ENCODE measurements at regions not wholly inside any gene's neighbourhood (a gene's known extent, or its start where the extent isn't known, plus 50 kb on each side); places are given as distances from the start of the nearest gene placed in this dataset.

DNA sequence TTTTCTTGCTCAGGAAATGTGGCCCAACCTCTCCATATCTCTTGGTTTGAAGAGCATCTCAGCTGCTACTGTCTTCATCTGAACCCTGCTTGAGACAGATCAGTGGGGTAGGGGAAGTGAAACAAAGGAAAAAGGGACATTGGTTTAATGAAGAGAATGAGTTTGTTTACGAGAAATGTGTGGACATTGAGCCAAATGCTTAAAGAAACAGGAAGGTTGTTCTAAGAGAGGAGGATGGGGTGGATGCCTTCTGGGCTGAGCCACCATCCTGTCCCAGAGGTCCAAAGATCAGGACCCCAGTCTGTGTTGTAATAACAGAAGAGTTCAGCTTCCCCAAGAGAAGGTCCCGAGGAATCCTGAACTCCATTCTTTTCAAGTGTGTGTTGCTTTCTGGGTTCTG is 369.7 kb downstream of the INSC start:
- H2AFZ ChIP-seq (ENCODE audit: low read length), result no peak overlapping the region
- intact Hi-C loops (cut with micrococcal nuclease), result no loop called here
- H3K9ac ChIP-seq (ENCODE audit: low read length), result no peak overlapping the region
- H3K79me2 ChIP-seq (ENCODE audit: low read length), result no peaks in the 10 kb centered on the region
- TF ChIP-seq EZH2 (IDR thresholded peaks at IDR 0.05; ENCODE audit: low read length, unreplicated experiment) (no peak), EZH2phosphoT487 (IDR thresholded peaks at IDR 0.05; ENCODE audit: borderline replicate concordance, low read length) (no peak)
- TF ChIP-seq, protein P1, sequence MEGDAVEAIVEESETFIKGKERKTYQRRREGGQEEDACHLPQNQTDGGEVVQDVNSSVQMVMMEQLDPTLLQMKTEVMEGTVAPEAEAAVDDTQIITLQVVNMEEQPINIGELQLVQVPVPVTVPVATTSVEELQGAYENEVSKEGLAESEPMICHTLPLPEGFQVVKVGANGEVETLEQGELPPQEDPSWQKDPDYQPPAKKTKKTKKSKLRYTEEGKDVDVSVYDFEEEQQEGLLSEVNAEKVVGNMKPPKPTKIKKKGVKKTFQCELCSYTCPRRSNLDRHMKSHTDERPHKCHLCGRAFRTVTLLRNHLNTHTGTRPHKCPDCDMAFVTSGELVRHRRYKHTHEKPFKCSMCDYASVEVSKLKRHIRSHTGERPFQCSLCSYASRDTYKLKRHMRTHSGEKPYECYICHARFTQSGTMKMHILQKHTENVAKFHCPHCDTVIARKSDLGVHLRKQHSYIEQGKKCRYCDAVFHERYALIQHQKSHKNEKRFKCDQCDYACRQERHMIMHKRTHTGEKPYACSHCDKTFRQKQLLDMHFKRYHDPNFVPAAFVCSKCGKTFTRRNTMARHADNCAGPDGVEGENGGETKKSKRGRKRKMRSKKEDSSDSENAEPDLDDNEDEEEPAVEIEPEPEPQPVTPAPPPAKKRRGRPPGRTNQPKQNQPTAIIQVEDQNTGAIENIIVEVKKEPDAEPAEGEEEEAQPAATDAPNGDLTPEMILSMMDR (conservative IDR thresholded peaks at IDR 0.05; ENCODE audit: low read depth, low read length), result no peak
- peaks cover 12% of the 10 kb centered on the region; the same call in 1 of the 2 replicates for H3K9me3 ChIP-seq (ENCODE audit: low read length)
- BruUV-seq (replicated peaks), result no TSS peak
- no peaks in the 10 kb centered on the region for H3K4me1 ChIP-seq (ENCODE audit: insufficient read depth, low read length)
- H4K20me1 ChIP-seq (ENCODE audit: low read length), result no peaks in the 10 kb centered on the region
- POLR2A ChIA-PET (ENCODE audit: unreplicated experiment), result no interaction called here
- H3K27me3 ChIP-seq (ENCODE audit: low read length), result no peaks in the 10 kb centered on the region
- no peaks in the 10 kb centered on the region for H3K9me2 ChIP-seq (replicated peaks; ENCODE audit: low read length)
- DNase-seq (no peak), ATAC-seq (no peak)
- H3F3A ChIP-seq (ENCODE audit: low read length, unreplicated experiment), result no peaks in the 10 kb centered on the region
- H3K4me3 ChIP-seq (ENCODE audit: low read length), result no peak overlapping the region
- H3K4me2 ChIP-seq (ENCODE audit: low read length), result no peak overlapping the region
- H3K36me3 ChIP-seq (ENCODE audit: low read depth, low read length), result no peaks in the 10 kb centered on the region
- H3K27ac ChIP-seq (ENCODE audit: low read length), result no peak overlapping the region
- CTCF ChIA-PET, result no interaction called here

DNA sequence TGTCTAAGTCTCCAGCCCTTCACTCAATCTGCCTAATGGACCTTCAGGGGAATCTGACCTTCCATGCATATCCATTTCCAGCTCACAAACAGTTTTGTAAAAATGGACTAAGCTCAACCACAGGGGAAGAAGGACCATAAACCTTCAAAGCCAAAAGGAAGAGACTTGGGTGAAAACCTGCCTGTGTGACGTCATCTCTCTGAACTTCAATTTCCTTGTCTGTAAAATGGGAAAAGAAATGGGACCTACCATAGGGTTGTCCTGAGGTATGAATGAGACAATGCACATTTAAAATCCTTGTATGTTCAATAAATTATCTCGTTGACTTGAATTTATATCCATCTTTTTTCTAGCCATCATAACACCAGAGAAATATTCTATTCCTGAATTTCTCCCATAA is 370.7 kb downstream of the INSC start:
- H3K4me3 ChIP-seq (ENCODE audit: low read length), result no peak overlapping the region
- H3K36me3 ChIP-seq (ENCODE audit: low read depth, low read length), result no peaks in the 10 kb centered on the region
- CTCF ChIA-PET, result no interaction called here
- H3K27me3 ChIP-seq (ENCODE audit: low read length), result no peaks in the 10 kb centered on the region
- H3K27ac ChIP-seq (ENCODE audit: low read length), result no peak overlapping the region
- TF ChIP-seq EZH2 (IDR thresholded peaks at IDR 0.05; ENCODE audit: low read length, unreplicated experiment) (no peak), EZH2phosphoT487 (IDR thresholded peaks at IDR 0.05; ENCODE audit: borderline replicate concordance, low read length) (no peak)
- TF ChIP-seq, protein P1 (conservative IDR thresholded peaks at IDR 0.05; ENCODE audit: low read depth, low read length), result no peak
- no peaks in the 10 kb centered on the region for H3K9me2 ChIP-seq (replicated peaks; ENCODE audit: low read length)
- no peaks in the 10 kb centered on the region for H3K4me1 ChIP-seq (ENCODE audit: insufficient read depth, low read length)
- no peaks in the 10 kb centered on the region for H3F3A ChIP-seq (ENCODE audit: low read length, unreplicated experiment)
- H3K9me3 ChIP-seq (ENCODE audit: low read length), result peaks cover 12% of the 10 kb centered on the region; the same call in 1 of the 2 replicates
- H4K20me1 ChIP-seq (ENCODE audit: low read length), result no peaks in the 10 kb centered on the region
- intact Hi-C loops (cut with micrococcal nuclease), result no loop called here
- no TSS peak for BruUV-seq (replicated peaks)
- no peak overlapping the region for H2AFZ ChIP-seq (ENCODE audit: low read length)
- H3K4me2 ChIP-seq (ENCODE audit: low read length), result no peak overlapping the region
- DNase-seq, result no peak
- POLR2A ChIA-PET (ENCODE audit: unreplicated experiment), result no interaction called here
- ATAC-seq, result no peak
- H3K9ac ChIP-seq (ENCODE audit: low read length), result no peak overlapping the region
- no peaks in the 10 kb centered on the region for H3K79me2 ChIP-seq (ENCODE audit: low read length)

DNA sequence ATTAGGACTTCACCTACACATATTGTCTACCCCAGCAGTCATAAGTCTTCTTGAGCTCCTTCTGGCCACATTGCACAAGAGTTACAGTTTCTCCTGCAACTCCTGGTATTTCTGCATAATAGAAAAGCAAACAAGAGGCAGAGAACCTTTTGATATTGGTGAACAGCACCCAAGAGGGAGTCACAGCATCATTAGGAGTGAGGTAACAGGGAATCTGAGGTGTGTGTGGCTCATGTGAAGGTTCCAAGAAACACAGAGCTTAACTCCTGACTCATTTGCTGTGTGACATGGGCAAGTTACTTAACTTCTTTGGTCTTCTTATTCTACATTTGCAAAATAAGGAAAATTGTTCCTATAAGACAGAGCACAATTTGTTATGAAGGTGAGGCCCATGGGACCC is 374.6 kb downstream of the INSC start:
- no peaks in the 10 kb centered on the region for H4K20me1 ChIP-seq (ENCODE audit: low read length)
- no peaks in the 10 kb centered on the region for H3K4me1 ChIP-seq (ENCODE audit: insufficient read depth, low read length)
- no peaks in the 10 kb centered on the region for H3K9me2 ChIP-seq (replicated peaks; ENCODE audit: low read length)
- no peaks in the 10 kb centered on the region for H3K79me2 ChIP-seq (ENCODE audit: low read length)
- H3K9ac ChIP-seq (ENCODE audit: low read length), result no peak overlapping the region
- intact Hi-C loops (cut with micrococcal nuclease), result no loop called here
- H3K9me3 ChIP-seq (ENCODE audit: low read length), result 0 out of 2 replicates have a peak, but pooled peaks cover 4% of the 10 kb centered on the region
- TF ChIP-seq EZH2phosphoT487 (IDR thresholded peaks at IDR 0.05; ENCODE audit: borderline replicate concordance, low read length), result no peak
- TF ChIP-seq, protein P1 (conservative IDR thresholded peaks at IDR 0.05; ENCODE audit: low read depth, low read length), result no peak
- no peak for TF ChIP-seq EZH2 (IDR thresholded peaks at IDR 0.05; ENCODE audit: low read length, unreplicated experiment)
- H3K27me3 ChIP-seq (ENCODE audit: low read length), result no peaks in the 10 kb centered on the region
- no peak for DNase-seq
- ChIA-PET CTCF (no interaction called here), POLR2A (ENCODE audit: unreplicated experiment) (no interaction called here)
- H3F3A ChIP-seq (ENCODE audit: low read length, unreplicated experiment), result no peaks in the 10 kb centered on the region
- no peak overlapping the region for H3K4me3 ChIP-seq (ENCODE audit: low read length)
- no peaks in the 10 kb centered on the region for H3K36me3 ChIP-seq (ENCODE audit: low read depth, low read length)
- no TSS peak for BruUV-seq (replicated peaks)
- ATAC-seq, result no peak
- no peak overlapping the region for H3K4me2 ChIP-seq (ENCODE audit: low read length)
- no peak overlapping the region for H3K27ac ChIP-seq (ENCODE audit: low read length)
- H2AFZ ChIP-seq (ENCODE audit: low read length), result no peak overlapping the region
